ENCODE measurements at regions not wholly inside any gene's neighbourhood (a gene's known extent, or its start where the extent isn't known, plus 50 kb on each side); places are given as distances from the start of the nearest gene placed in this dataset.
A peak's percentile ranks its signal among the peaks of the same experiment; 100 is the strongest.

- POLR2A ChIA-PET: no interaction called here
- TF ChIP-seq CTCF (IDR thresholded peaks at IDR 0.05; ENCODE audit: low read depth, low read length): no peak
Measured at GRCh38 chr3:194286375-194287146, 64.6 kb downstream of the CPN2 start.

GRCh38 chr3:194287374-194287773, 63.8 kb downstream of the CPN2 start:
- Histone ChIP-seq H3K27me3 (ENCODE audit: control insufficient read depth, insufficient read depth, low read length) (peaks cover 32% of the 10 kb centered on the region), H3K9me3 (ENCODE audit: control insufficient read depth, insufficient read depth, low read length) (no peaks in the 10 kb centered on the region), H3K4me3 (ENCODE audit: low read depth, low read length) (no peak overlapping the region), H3K27ac (ENCODE audit: low read depth, low read length) (no peak overlapping the region)
- DNase-seq (ENCODE audit: low read depth, low spot score): no peak
- CTCF ChIA-PET: interaction anchor here (1.9 kb wide), 1 partner anchor 28 kb away, joined by 10 read pairs; no protein-coding TSS in a partner anchor
- no peak for TF ChIP-seq CTCF (IDR thresholded peaks at IDR 0.05; ENCODE audit: low read depth, low read length)
- POLR2A ChIA-PET: no interaction called here

More at GRCh38 chr3:194286375-194287146, 64.6 kb downstream of the CPN2 start:
- CTCF ChIA-PET: interaction anchor here (1.1 to 1.9 kb wide), 2 partner anchors 29 to 57 kb away, joined by 3 to 10 read pairs; no protein-coding TSS in a partner anchor
- H3K27me3 ChIP-seq (ENCODE audit: control insufficient read depth, insufficient read depth, low read length): peaks cover 34% of the 10 kb centered on the region
- H3K27ac ChIP-seq (ENCODE audit: low read depth, low read length): no peak overlapping the region
- no peak overlapping the region for H3K4me3 ChIP-seq (ENCODE audit: low read depth, low read length)
- DNase-seq (ENCODE audit: low read depth, low spot score): no peak
- H3K9me3 ChIP-seq (ENCODE audit: control insufficient read depth, insufficient read depth, low read length): no peaks in the 10 kb centered on the region

- Histone ChIP-seq H3K27ac (ENCODE audit: low read depth, low read length) (no peak overlapping the region), H3K4me3 (ENCODE audit: low read depth, low read length) (no peak overlapping the region), H3K27me3 (ENCODE audit: control insufficient read depth, insufficient read depth, low read length) (peaks cover 32% of the 10 kb centered on the region), H3K9me3 (ENCODE audit: control insufficient read depth, insufficient read depth, low read length) (no peaks in the 10 kb centered on the region)
- CTCF ChIA-PET: interaction anchor here (0.6 to 1.9 kb wide), 2 partner anchors 28 to 508 kb away, joined by 3 to 10 read pairs; no protein-coding TSS in a partner anchor
- 0 out of 2 replicates have a peak, but pooled peaks have one; percentile 11 for TF ChIP-seq CTCF (IDR thresholded peaks at IDR 0.05; ENCODE audit: low read depth, low read length)
- POLR2A ChIA-PET: no interaction called here
- DNase-seq (ENCODE audit: low read depth, low spot score): no peak
Measured at GRCh38 chr3:194287977-194288706, 63.0 kb downstream of the CPN2 start.
